ENCODE measurements at regions not wholly inside any gene's neighbourhood (a gene's known extent, or its start where the extent isn't known, plus 50 kb on each side); places are given as distances from the start of the nearest gene placed in this dataset.

GRCh38 chr2:57979158-57979557 lies 67.4 kb upstream of the VRK2 start:
- H3K36me3 ChIP-seq (ENCODE audit: low read length), result no peaks in the 10 kb centered on the region
- H2AFZ ChIP-seq (ENCODE audit: low read depth, low read length, severe bottlenecking), result no peak overlapping the region
- no peaks in the 10 kb centered on the region for H3K9me3 ChIP-seq (ENCODE audit: insufficient read depth, low read length)
- 0 out of 2 replicates have a peak, but pooled peaks cover 3% of the 10 kb centered on the region for H3K9me2 ChIP-seq (replicated peaks; ENCODE audit: insufficient read depth, low read length)
- no peak overlapping the region for H3K9ac ChIP-seq (ENCODE audit: low read length)
- no peak overlapping the region for H3K27ac ChIP-seq (ENCODE audit: low read depth, low read length)
- TF ChIP-seq, protein P1, sequence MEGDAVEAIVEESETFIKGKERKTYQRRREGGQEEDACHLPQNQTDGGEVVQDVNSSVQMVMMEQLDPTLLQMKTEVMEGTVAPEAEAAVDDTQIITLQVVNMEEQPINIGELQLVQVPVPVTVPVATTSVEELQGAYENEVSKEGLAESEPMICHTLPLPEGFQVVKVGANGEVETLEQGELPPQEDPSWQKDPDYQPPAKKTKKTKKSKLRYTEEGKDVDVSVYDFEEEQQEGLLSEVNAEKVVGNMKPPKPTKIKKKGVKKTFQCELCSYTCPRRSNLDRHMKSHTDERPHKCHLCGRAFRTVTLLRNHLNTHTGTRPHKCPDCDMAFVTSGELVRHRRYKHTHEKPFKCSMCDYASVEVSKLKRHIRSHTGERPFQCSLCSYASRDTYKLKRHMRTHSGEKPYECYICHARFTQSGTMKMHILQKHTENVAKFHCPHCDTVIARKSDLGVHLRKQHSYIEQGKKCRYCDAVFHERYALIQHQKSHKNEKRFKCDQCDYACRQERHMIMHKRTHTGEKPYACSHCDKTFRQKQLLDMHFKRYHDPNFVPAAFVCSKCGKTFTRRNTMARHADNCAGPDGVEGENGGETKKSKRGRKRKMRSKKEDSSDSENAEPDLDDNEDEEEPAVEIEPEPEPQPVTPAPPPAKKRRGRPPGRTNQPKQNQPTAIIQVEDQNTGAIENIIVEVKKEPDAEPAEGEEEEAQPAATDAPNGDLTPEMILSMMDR (IDR thresholded peaks at IDR 0.05; ENCODE audit: insufficient read depth, low read length, poor library complexity, severe bottlenecking), result no peak
- no peak for TF ChIP-seq EZH2phosphoT487 (conservative IDR thresholded peaks at IDR 0.05; ENCODE audit: low read length)
- no peak overlapping the region for H3K4me2 ChIP-seq (ENCODE audit: low read depth, low read length, poor library complexity, severe bottlenecking)
- no peaks in the 10 kb centered on the region for H3F3A ChIP-seq (ENCODE audit: insufficient read depth)
- no peak overlapping the region for H3K4me3 ChIP-seq (ENCODE audit: insufficient read depth, low read length, poor library complexity, severe bottlenecking)
- no peaks in the 10 kb centered on the region for H3K27me3 ChIP-seq (ENCODE audit: low read length)
- H4K20me1 ChIP-seq (ENCODE audit: low read depth, low read length), result no peaks in the 10 kb centered on the region
- no peaks in the 10 kb centered on the region for H3K79me2 ChIP-seq (ENCODE audit: insufficient read depth, low read length)

- H3K4me2 ChIP-seq (ENCODE audit: low read depth, low read length, poor library complexity, severe bottlenecking), result no peak overlapping the region
- TF ChIP-seq, protein P1 (IDR thresholded peaks at IDR 0.05; ENCODE audit: insufficient read depth, low read length, poor library complexity, severe bottlenecking), result no peak
- no peak for TF ChIP-seq EZH2phosphoT487 (conservative IDR thresholded peaks at IDR 0.05; ENCODE audit: low read length)
Observed at GRCh38 chr2:57981083-57981768, 65.4 kb upstream of the VRK2 start.

DNA sequence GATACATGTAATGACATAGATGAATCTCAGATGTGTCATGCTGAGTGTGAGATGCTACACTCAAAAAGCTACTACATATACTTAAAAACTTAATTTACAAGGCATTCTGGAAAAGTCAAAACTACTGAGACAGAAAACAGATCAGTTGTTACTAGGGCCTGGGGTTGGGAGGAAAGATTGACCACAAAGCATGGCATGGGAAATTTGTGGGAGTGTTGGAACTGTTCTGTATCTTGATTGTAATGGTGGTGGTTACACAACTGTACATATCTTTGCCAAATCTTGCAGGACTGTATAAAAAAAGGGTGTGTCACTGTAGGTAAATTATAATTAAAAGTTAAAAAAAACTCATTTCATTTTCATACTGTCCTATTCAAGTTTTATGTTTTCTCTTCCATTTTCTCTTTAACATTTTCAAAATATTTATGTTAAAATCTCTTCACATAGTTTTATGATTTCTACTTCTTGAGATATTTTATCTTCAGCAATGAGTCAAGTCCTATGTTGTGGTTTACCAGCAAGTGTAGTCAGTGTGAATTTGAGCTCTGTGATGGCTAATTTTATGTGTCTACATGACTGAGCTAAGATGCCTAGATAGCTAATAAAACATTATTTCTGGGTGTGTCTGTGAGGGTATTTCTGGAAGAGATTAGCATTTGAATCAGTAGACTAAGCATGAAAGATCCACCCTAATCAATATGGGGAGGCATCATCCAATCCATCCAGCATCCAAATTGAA lies 58.6 kb upstream of the VRK2 start:
- H3K27me3 ChIP-seq (ENCODE audit: low read length), result no peaks in the 10 kb centered on the region
- no peak overlapping the region for H3K27ac ChIP-seq (ENCODE audit: low read depth, low read length)
- no peaks in the 10 kb centered on the region for H3F3A ChIP-seq (ENCODE audit: insufficient read depth)
- H3K36me3 ChIP-seq (ENCODE audit: low read length), result no peaks in the 10 kb centered on the region
- H3K9me3 ChIP-seq (ENCODE audit: insufficient read depth, low read length), result no peaks in the 10 kb centered on the region
- no peak overlapping the region for H3K4me3 ChIP-seq (ENCODE audit: insufficient read depth, low read length, poor library complexity, severe bottlenecking)
- H3K4me2 ChIP-seq (ENCODE audit: low read depth, low read length, poor library complexity, severe bottlenecking), result no peak overlapping the region
- no peak overlapping the region for H3K9ac ChIP-seq (ENCODE audit: low read length)
- no peaks in the 10 kb centered on the region for H3K79me2 ChIP-seq (ENCODE audit: insufficient read depth, low read length)
- H3K9me2 ChIP-seq (replicated peaks; ENCODE audit: insufficient read depth, low read length), result no peaks in the 10 kb centered on the region
- H4K20me1 ChIP-seq (ENCODE audit: low read depth, low read length), result no peaks in the 10 kb centered on the region
- TF ChIP-seq EZH2phosphoT487 (conservative IDR thresholded peaks at IDR 0.05; ENCODE audit: low read length), result no peak
- TF ChIP-seq, protein P1 (IDR thresholded peaks at IDR 0.05; ENCODE audit: insufficient read depth, low read length, poor library complexity, severe bottlenecking), result no peak
- no peak overlapping the region for H2AFZ ChIP-seq (ENCODE audit: low read depth, low read length, severe bottlenecking)

More at GRCh38 chr2:57981083-57981768, 65.4 kb upstream of the VRK2 start:
- Histone ChIP-seq H3F3A (ENCODE audit: insufficient read depth) (no peaks in the 10 kb centered on the region), H3K79me2 (ENCODE audit: insufficient read depth, low read length) (no peaks in the 10 kb centered on the region), H3K27me3 (ENCODE audit: low read length) (no peaks in the 10 kb centered on the region), H4K20me1 (ENCODE audit: low read depth, low read length) (no peaks in the 10 kb centered on the region), H2AFZ (ENCODE audit: low read depth, low read length, severe bottlenecking) (no peak overlapping the region), H3K9ac (ENCODE audit: low read length) (no peak overlapping the region), H3K9me2 (replicated peaks; ENCODE audit: insufficient read depth, low read length) (0 out of 2 replicates have a peak, but pooled peaks cover 3% of the 10 kb centered on the region), H3K36me3 (ENCODE audit: low read length) (no peaks in the 10 kb centered on the region), H3K27ac (ENCODE audit: low read depth, low read length) (no peak overlapping the region), H3K4me3 (ENCODE audit: insufficient read depth, low read length, poor library complexity, severe bottlenecking) (no peak overlapping the region), H3K9me3 (ENCODE audit: insufficient read depth, low read length) (no peaks in the 10 kb centered on the region)

Data from SU-DHL-6 (cell line).